Mucosa of descending colon (tissue), 3 donors: ENCODE measurements at regions not wholly inside any gene's neighbourhood (a gene's known extent, or its start where the extent isn't known, plus 50 kb on each side); places are given as distances from the start of the nearest gene placed in this dataset.

Source experiments
- ATAC-seq: fragments of 200-7000 bp; cut with Tn5 transposase; one replicate; pipeline ENCODE4 v1.9.1; 2020; ENCODE audit warnings: mild to moderate bottlenecking, moderate library complexity
- DNase-seq, 3 donors: peaks; one replicate each; pipeline ENCODE4 v3.0.0-alpha.2; 2020
- H3K36me3 ChIP-seq: fragments of 200-600 bp; one replicate; pipeline ENCODE4 v1.8.0; 2021; ENCODE audit warnings: low read depth, mild to moderate bottlenecking
- H3K4me1 ChIP-seq: fragments of 200-600 bp; one replicate; pipeline ENCODE4 v1.8.0; 2021; ENCODE audit warnings: low read depth, mild to moderate bottlenecking
- H3K4me3 ChIP-seq: fragments of 200-600 bp; one replicate; pipeline ENCODE4 v1.8.0; 2021; ENCODE audit warnings: mild to moderate bottlenecking
- H3K9me3 ChIP-seq: fragments of 200-600 bp; one replicate; pipeline ENCODE4 v1.8.0; 2021; ENCODE audit warnings: mild to moderate bottlenecking
- intact Hi-C, 2 donors: fragments of 100-400 bp; cut with DNase I in 1 of 2; cut with micrococcal nuclease in 1 of 2; formaldehyde crosslinking; loops; one replicate each; pipeline versions ENCODE4 v1.11.0 to v1.11.1; 2022; cut with DNase I, micrococcal nuclease
- TF ChIP-seq, protein P1 (sequence below): fragments of 200-600 bp; IDR thresholded peaks from one replicate; pipeline ENCODE4 v1.8.0; 2022; ENCODE audit warnings: antibody characterized with exemption, mild to moderate bottlenecking
- donor health status: DM: no; HTN: no; CAD: no; lungs with moderate emphysema.
- donor health status: DM: no; HTN: no; CAD: no.
- donor health status: DM: no; HTN: yes; CAD: no.

DNA sequence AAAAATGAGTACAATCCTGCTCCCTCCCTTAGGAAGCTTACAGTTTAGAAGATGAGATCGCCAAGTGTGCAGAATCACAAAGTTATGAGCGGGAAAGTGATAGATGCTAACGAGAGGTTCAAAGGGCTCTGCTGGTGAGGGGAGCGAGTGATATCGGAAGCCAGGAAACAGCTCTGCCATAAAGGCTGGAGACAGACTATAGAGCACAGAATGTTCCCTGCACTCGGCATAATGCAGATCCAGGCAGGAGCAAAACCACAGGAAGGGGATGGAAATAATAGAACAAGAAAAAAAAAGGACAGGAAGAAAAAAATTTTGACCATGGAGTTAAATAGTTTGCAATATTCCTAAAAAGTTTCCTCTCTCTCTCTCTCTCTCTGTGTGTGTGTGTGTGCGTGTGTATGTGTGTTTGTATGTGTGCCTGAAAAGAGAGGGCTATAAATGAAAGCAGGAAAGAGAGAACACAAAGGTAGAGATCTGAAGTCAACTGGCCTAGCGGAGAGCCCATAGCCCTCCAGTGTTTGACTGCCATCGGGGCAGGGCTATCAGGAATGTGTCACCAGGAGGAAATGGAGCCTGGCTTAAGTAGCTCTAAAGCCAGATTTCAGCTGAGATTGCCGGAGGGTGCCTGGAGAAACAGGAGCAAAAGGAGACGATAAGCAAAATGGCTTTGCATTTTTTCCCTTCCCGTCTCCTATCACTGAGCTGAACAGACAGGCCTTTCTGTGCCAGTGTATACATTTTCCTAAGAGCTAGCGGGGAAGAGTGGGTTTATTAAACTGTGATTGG lies 175.8 kb upstream of the LYZL1 start:
- no peak overlapping the region for H3K4me3 ChIP-seq
- intact Hi-C loops = no loop called here
- H3K36me3 ChIP-seq = no peaks in the 10 kb centered on the region
- no peak for DNase-seq
- no peaks in the 10 kb centered on the region for H3K4me1 ChIP-seq
- TF ChIP-seq, protein P1, sequence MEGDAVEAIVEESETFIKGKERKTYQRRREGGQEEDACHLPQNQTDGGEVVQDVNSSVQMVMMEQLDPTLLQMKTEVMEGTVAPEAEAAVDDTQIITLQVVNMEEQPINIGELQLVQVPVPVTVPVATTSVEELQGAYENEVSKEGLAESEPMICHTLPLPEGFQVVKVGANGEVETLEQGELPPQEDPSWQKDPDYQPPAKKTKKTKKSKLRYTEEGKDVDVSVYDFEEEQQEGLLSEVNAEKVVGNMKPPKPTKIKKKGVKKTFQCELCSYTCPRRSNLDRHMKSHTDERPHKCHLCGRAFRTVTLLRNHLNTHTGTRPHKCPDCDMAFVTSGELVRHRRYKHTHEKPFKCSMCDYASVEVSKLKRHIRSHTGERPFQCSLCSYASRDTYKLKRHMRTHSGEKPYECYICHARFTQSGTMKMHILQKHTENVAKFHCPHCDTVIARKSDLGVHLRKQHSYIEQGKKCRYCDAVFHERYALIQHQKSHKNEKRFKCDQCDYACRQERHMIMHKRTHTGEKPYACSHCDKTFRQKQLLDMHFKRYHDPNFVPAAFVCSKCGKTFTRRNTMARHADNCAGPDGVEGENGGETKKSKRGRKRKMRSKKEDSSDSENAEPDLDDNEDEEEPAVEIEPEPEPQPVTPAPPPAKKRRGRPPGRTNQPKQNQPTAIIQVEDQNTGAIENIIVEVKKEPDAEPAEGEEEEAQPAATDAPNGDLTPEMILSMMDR = no peak
- peaks cover 2% of the 10 kb centered on the region for H3K9me3 ChIP-seq
- ATAC-seq = no peak

DNA sequence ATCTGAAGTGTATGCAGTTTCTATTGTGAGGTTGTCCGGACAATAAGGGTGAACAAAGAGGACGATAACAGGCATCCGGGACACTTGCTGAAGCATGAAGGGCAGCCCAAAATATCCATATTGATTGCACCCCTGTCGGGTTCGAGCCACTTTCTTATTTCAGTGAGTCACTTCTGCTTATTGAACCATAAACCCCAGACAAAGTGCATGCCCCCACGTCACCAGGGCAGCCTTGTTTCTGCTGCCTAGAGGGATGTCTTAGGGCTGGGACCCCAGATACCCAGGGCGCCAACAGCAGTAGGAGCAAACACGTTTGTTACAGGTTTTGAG lies 175.3 kb upstream of the LYZL1 start:
- no peak for DNase-seq
- no peaks in the 10 kb centered on the region for H3K4me1 ChIP-seq
- TF ChIP-seq, protein P1 = no peak
- ATAC-seq = no peak
- no peaks in the 10 kb centered on the region for H3K36me3 ChIP-seq
- no peak overlapping the region for H3K4me3 ChIP-seq
- intact Hi-C loops = no loop called here
- H3K9me3 ChIP-seq = peaks cover 4% of the 10 kb centered on the region

DNA sequence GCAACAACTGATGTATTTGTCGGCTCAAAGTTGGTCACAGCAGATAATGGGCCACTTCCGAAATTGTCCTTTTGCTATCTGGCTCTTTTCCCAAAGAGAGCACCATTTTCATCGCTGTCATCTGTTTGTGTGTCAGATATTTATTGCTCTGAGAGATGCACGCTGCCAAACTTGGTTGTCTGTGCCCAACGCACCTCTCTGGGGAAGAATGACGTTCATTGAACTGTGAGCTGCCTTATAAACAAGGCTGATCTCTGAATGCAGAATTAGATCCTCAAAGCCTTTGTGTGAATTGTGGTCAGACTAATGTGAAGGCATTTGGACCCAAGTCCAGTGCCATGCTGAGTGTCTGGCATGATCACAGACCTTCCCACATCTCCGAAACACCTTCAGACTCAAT lies 174.7 kb upstream of the LYZL1 start:
- Histone ChIP-seq H3K36me3 (no peaks in the 10 kb centered on the region), H3K4me3 (no peak overlapping the region), H3K4me1 (no peaks in the 10 kb centered on the region), H3K9me3 (peaks cover 4% of the 10 kb centered on the region)
- no peak for ATAC-seq
- intact Hi-C loops = no loop called here
- no peak for DNase-seq
- TF ChIP-seq, protein P1 = no peak

DNA sequence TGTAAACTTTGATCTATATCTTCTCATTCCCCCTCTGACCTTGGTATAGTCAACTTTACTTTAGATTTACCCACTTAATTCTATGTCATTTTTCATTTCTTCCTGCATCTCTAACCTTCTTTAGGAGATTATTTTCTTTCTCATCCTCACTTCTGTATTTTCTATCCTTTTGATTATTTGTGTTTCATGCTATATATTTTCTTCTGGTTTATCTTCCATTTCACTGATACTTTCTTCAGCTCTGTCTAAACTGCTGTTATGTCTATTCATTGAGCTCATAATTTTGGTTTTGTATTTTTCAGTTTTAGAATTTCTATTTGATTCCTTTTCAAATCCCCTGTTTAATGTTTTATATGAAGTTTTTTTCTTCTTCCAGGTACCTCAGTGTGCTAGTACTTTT lies 171.1 kb upstream of the LYZL1 start:
- DNase-seq (no peak), ATAC-seq (no peak)
- intact Hi-C loops = no loop called here
- Histone ChIP-seq H3K9me3 (peaks cover 4% of the 10 kb centered on the region), H3K36me3 (no peaks in the 10 kb centered on the region), H3K4me3 (no peak overlapping the region), H3K4me1 (no peaks in the 10 kb centered on the region)
- TF ChIP-seq, protein P1 = no peak

DNA sequence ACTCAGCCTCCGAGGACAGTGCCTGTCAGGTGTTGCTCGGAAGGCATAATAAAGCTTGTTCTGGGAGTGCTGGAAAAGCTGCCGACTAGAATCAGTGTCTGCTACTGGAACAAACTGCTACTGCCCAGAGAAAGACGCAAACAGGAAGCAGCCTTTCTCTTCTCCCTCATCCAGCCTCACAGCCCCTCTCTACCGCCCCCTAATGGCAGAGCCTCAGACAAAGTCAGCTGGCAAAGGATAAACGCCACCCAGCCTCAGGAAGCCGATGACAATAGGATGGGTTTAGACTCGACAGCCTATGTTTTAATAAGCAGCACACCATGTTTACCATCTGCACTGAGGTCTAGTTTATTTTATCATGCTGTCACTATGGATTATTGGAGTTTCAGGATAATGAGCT lies 169.5 kb upstream of the LYZL1 start:
- no peak overlapping the region for H3K4me3 ChIP-seq
- peak; percentile 85 for ATAC-seq
- peak in 2 of 3 donors; percentile 74 to 86 for DNase-seq
- intact Hi-C loops = no loop called here
- no peaks in the 10 kb centered on the region for H3K36me3 ChIP-seq
- TF ChIP-seq, protein P1 = peak; percentile 21
- peaks cover 4% of the 10 kb centered on the region for H3K9me3 ChIP-seq
- H3K4me1 ChIP-seq = no peaks in the 10 kb centered on the region

DNA sequence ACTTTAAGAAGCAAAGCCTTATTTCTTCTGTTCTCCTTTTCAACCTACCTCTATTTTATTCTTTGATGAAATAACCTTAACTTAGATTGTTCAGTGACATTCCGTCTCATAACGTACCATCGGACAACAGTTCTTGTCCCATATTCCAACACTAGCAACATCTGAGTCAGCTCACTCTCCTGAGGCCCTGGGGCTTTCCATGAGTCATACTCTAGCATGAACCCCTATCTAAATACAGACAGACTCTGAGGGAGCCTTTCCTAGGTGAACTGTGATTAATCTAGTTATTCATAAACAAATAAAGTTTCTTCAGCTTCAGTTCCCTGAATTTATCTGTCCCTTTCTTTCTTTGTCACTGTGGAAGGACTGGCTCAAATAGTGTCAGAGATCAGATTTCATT lies 168.7 kb upstream of the LYZL1 start:
- Histone ChIP-seq H3K36me3 (no peaks in the 10 kb centered on the region), H3K4me1 (no peaks in the 10 kb centered on the region), H3K9me3 (peaks cover 4% of the 10 kb centered on the region), H3K4me3 (no peak overlapping the region)
- intact Hi-C loops = no loop called here
- TF ChIP-seq, protein P1 = no peak
- no peak for ATAC-seq
- DNase-seq = no peak
